BJ (cell line): ENCODE measurements at regions not wholly inside any gene's neighbourhood (a gene's known extent, or its start where the extent isn't known, plus 50 kb on each side); places are given as distances from the start of the nearest gene placed in this dataset.

Source experiments
- CTCF ChIA-PET: fragments of 350-600 bp; formaldehyde crosslinking; extraction: SDS; loops from one replicate; lab custom pipeline; 2021; ENCODE audit warnings: antibody characterized with exemption, inconsistent platforms; lab: Yijun Ruan, JAX
- POLR2A ChIA-PET: fragments of 300-600 bp; sonication (Branson Sonifier 250); formaldehyde crosslinking; extraction: SDS; loops from one replicate; lab custom pipeline; 2021; ENCODE audit warnings: antibody characterized with exemption; lab: Charles Lee
- DNase-seq: peaks from one replicate; pipeline ENCODE4 v3.0.0-alpha.2; 2011; ENCODE audit warnings: low read depth
- H3K27me3 ChIP-seq: 2 replicates; pipeline ENCODE4 v1.6.0; 2011; ENCODE audit warnings: low read length; ENCODE audit not compliant: control insufficient read depth, insufficient read depth
- H3K36me3 ChIP-seq: 2 replicates; pipeline ENCODE4 v1.5.1; 2011; ENCODE audit warnings: low read length; ENCODE audit not compliant: control insufficient read depth, insufficient read depth
- H3K4me3 ChIP-seq: 2 replicates; pipeline ENCODE4 v1.5.1; 2011; ENCODE audit warnings: low read depth, mild to moderate bottlenecking, control low read depth, low read length
- TF ChIP-seq, protein P1 (sequence below): IDR thresholded peaks from 2 replicates; pipeline ENCODE4 v1.5.1; 2011; ENCODE audit warnings: low read depth, mild to moderate bottlenecking, control low read depth, inconsistent platforms, low read length, moderate library complexity; ENCODE audit not compliant: insufficient read depth

GRCh38 chr1:113314600-113314999 lies 75.7 kb upstream of the MAGI3 start:
- POLR2A ChIA-PET: interaction anchor here (0.6 kb wide), 1 partner anchor 367 kb away, joined by 3 read pairs; no protein-coding TSS in a partner anchor
- Histone ChIP-seq H3K27me3 (peaks cover 2% of the 10 kb centered on the region; the same call in 1 of the 2 replicates), H3K4me3 (no peak overlapping the region), H3K36me3 (no peaks in the 10 kb centered on the region)
- CTCF ChIA-PET: no interaction called here
- TF ChIP-seq, protein P1, sequence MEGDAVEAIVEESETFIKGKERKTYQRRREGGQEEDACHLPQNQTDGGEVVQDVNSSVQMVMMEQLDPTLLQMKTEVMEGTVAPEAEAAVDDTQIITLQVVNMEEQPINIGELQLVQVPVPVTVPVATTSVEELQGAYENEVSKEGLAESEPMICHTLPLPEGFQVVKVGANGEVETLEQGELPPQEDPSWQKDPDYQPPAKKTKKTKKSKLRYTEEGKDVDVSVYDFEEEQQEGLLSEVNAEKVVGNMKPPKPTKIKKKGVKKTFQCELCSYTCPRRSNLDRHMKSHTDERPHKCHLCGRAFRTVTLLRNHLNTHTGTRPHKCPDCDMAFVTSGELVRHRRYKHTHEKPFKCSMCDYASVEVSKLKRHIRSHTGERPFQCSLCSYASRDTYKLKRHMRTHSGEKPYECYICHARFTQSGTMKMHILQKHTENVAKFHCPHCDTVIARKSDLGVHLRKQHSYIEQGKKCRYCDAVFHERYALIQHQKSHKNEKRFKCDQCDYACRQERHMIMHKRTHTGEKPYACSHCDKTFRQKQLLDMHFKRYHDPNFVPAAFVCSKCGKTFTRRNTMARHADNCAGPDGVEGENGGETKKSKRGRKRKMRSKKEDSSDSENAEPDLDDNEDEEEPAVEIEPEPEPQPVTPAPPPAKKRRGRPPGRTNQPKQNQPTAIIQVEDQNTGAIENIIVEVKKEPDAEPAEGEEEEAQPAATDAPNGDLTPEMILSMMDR: no peak
- no peak for DNase-seq

DNA sequence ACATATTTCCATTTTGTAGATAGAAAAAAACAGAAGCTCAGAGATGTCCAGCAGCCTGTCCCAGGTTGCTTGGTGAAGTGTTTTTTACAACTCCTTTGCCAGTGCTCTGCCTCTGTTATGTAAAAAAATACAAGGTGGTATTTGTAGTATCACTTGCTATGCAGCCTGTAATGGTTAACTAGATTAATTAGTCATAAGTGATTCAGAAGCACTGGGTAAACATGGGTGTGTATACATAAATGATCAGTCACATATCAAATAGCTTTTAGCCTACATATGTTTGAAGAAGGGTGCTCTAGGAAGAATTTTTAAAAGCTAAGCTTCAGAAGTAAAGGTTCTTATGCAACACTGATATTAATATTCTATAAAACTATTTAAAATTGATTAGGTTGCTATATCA lies 70.0 kb upstream of the MAGI3 start:
- Histone ChIP-seq H3K27me3 (no peaks in the 10 kb centered on the region), H3K4me3 (no peak overlapping the region), H3K36me3 (no peaks in the 10 kb centered on the region)
- no peak for DNase-seq
- ChIA-PET POLR2A (no interaction called here), CTCF (interaction anchor here (0.9 kb wide), 1 partner anchor 395 kb away, joined by 3 read pairs; no protein-coding TSS in a partner anchor)
- TF ChIP-seq, protein P1: no peak

DNA sequence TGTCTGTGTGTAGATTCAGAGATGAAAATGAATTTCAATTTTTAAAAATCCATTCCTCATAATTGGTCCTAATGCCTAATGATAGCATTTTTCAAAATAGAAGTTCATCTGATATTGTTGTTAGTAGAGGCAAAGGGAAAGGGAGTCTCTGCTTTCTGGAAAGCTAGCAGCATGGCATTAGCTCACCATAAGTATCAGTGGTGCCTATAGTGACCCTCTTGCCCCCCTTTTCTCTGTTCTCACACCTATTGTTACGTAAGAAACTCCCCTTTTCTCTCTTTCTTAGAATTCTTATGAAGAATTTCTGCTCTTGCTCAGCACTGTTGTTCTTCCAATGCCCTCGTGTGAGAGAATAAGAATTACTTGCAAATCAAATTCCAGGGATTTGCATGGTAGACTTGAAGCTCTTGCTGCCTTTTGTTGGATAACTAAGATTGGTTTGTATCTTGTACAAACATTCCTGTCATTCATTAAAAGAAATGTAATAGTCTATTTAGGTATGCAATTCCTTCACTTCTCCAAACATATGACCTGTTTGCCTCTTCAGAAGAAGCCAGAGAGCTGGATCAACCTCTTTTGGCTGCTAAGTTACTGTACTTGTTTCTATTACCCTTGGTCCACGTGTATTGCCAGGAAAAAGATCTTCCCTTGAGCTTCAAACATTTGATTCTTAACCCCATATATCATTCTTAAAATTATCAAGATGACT lies 69.2 kb upstream of the MAGI3 start:
- TF ChIP-seq, protein P1: no peak
- H3K27me3 ChIP-seq: no peaks in the 10 kb centered on the region
- H3K4me3 ChIP-seq: no peak overlapping the region
- POLR2A ChIA-PET: no interaction called here
- H3K36me3 ChIP-seq: no peaks in the 10 kb centered on the region
- CTCF ChIA-PET: no interaction called here
- no peak for DNase-seq

- ChIA-PET POLR2A (no interaction called here), CTCF (no interaction called here)
- Histone ChIP-seq H3K36me3 (no peaks in the 10 kb centered on the region), H3K4me3 (no peak overlapping the region), H3K27me3 (0 out of 2 replicates have a peak, but pooled peaks cover 2% of the 10 kb centered on the region)
- TF ChIP-seq, protein P1: no peak
- DNase-seq: no peak
Observed at GRCh38 chr1:113321771-113322387, 68.4 kb upstream of the MAGI3 start.

GRCh38 chr1:113322439-113322838 lies 67.9 kb upstream of the MAGI3 start:
- no peak for DNase-seq
- Histone ChIP-seq H3K36me3 (no peaks in the 10 kb centered on the region), H3K27me3 (0 out of 2 replicates have a peak, but pooled peaks cover 2% of the 10 kb centered on the region), H3K4me3 (no peak overlapping the region)
- ChIA-PET POLR2A (no interaction called here), CTCF (no interaction called here)
- TF ChIP-seq, protein P1: no peak
